GM20000 (cell line): ENCODE measurements at regions not wholly inside any gene's neighbourhood (a gene's known extent, or its start where the extent isn't known, plus 50 kb on each side); places are given as distances from the start of the nearest gene placed in this dataset.

ENCODE experiments used
- DNase-seq: peaks from one replicate; pipeline ENCODE4 v3.0.0; 2012; ENCODE audit warnings: low spot score
- TF ChIP-seq, protein P1 (sequence below): IDR thresholded peaks from 2 replicates; pipeline ENCODE4 v1.5.1; 2012; ENCODE audit warnings: mild to moderate bottlenecking, control low read depth; ENCODE audit errors: extremely low read depth, missing control alignments

DNA sequence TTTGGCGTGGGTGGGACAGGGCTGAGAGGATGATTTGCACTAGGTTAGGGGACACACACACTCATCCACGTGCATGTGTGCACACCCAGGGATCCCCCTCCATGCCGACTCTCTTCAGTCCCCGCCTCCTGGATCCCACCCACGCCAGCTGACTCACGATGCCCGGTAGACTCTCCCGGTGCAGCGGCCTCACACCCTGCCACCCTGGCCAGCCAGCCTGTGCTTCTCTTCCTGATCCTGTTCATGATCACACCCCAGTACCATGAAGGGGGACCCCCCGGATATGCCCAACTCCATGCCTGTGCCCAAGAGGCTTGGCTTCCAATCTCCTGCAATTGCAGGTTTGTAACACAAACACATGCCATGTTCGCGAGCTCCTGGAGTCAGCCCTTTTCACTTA lies 157.8 kb upstream of the HDAC4 start:
- TF ChIP-seq, protein P1, sequence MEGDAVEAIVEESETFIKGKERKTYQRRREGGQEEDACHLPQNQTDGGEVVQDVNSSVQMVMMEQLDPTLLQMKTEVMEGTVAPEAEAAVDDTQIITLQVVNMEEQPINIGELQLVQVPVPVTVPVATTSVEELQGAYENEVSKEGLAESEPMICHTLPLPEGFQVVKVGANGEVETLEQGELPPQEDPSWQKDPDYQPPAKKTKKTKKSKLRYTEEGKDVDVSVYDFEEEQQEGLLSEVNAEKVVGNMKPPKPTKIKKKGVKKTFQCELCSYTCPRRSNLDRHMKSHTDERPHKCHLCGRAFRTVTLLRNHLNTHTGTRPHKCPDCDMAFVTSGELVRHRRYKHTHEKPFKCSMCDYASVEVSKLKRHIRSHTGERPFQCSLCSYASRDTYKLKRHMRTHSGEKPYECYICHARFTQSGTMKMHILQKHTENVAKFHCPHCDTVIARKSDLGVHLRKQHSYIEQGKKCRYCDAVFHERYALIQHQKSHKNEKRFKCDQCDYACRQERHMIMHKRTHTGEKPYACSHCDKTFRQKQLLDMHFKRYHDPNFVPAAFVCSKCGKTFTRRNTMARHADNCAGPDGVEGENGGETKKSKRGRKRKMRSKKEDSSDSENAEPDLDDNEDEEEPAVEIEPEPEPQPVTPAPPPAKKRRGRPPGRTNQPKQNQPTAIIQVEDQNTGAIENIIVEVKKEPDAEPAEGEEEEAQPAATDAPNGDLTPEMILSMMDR: no peak
- DNase-seq: no peak

DNA sequence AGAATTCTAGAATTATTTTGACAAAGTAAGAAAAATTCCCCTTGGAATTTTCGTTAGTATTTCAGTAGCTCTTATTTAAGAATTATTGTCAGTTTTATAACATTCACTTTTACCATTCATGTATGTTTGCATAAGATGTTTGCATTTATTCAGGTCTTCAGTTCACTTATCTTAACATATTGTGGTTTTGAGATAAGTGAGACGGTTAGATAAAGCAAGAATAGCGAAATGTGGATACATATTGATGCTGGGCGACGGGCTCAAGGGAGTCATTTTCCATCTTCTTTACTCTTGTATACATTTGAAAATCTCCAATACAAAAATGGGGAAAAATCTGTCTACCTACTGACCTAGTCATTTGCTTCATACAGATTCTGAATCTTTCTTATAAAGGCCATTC lies 156.7 kb upstream of the HDAC4 start:
- no peak for DNase-seq
- TF ChIP-seq, protein P1: no peak

DNA sequence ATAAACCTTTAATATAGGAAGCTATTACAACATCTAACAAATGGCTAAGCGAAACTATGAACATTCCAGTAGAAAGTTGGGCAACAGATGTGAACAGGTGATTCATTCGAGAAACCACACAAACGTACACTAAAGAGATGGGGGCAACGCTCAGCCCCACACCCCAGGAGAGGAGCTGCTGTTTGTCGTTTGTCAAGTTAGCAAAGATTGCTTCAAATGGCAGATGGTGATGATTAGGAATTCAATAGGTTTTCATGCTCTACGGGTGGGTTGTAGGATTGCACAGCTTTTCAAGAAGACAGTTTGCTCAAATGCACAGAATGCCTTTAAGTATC lies 154.7 kb upstream of the HDAC4 start:
- DNase-seq: no peak
- TF ChIP-seq, protein P1: no peak

DNA sequence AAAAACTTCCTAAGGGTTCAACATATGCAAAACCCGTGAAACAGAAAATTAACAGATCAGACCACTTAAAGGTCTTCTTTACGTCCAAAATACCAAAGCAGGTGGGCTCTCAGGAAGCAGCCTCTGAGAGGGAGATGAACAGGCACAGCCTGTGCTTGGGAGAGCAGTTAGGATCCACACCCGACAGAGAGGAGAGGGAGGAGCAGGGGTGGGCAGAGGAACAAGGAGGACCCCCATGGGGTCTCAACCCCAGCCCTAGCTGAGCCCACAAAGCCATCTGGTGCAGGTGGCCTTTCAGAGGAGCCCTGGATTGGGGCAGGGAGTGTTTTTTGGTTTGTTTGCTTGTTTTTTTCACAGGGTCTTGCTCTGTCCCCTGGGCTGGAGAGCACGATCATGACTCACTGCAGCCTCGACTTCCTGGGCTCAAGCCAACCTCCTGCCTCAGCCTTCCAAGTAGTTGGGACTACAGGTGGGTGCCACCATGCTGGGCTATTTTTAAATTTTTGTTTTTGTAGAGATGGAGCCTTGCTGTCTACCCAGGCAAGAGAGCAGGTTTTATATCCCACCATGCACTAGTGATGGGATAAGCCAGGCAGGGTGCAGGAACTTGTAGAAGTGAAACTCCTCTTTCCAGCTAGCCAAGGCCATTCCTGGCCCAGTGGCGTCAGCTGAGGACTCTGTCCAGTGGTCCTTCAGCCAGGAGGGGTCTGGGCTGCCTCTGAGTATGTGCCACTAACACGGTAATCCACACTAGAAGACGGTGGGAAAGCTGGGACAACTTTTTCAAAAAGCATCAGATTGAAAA lies 154.1 kb upstream of the HDAC4 start:
- DNase-seq: no peak
- TF ChIP-seq, protein P1: no peak

DNA sequence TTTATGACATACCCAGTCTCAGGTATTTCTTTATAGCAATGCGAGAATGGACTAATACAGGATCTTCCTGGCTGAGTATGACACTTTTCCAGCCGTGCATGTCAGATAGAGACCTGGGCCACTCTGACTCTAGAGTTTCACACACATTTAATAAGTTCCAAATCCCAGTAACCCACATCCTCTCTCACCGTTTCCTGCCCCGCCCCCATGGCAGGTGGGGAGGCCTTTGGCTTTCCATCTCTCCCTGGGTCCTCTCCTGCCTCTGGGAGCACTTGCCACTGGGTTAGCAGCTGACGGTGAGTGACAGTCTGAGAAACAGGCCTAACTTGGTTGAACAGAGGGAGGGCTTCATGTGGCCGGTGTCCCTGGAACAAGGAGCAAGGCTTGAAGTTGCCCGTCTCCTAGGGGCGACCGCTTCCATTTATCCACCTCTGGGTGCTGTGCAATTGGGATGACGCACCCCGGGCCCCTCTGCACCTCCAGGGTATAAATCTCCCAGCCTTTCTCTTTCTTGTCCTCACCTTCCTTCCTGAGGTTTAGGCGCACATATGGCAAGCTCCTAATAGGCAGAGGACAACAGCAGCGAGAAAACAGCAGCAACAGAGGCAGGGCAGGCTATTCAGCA lies 152.7 kb upstream of the HDAC4 start:
- TF ChIP-seq, protein P1: no peak
- DNase-seq: no peak

DNA sequence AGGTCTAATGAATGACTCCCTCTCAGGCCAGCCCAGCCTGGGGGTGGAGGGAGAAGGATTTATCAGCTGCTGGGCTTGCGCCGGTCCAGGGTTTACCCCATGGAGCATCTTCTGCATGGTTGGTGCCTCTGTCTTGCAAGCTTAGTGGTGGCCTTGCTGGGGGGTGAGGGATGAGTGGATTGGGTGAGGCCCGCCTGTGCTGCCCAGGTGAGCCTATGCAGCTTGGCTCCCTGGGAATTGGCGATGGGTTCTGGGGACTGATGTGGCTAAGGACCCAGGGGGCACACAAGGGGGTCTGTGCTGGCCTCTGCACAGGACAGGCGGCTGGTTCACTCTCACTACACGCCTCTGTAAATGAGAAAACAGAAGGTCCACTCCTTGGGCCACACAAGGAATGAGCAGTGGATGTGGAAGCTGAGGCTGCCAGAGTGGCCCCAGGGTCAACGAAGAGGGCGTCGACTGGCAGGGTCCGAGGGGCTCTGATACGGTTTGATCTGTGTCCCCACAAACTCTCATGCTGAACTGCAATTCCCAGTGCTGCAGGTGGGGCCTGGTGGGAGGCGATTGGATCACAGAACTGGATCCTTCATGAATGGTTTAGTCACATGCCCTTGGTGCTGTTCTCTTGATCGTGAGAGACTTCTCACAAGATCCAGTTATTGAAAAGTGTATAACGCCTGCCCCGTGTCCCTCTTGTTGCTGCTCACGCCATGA lies 151.6 kb upstream of the HDAC4 start:
- DNase-seq: no peak
- TF ChIP-seq, protein P1: no peak

DNA sequence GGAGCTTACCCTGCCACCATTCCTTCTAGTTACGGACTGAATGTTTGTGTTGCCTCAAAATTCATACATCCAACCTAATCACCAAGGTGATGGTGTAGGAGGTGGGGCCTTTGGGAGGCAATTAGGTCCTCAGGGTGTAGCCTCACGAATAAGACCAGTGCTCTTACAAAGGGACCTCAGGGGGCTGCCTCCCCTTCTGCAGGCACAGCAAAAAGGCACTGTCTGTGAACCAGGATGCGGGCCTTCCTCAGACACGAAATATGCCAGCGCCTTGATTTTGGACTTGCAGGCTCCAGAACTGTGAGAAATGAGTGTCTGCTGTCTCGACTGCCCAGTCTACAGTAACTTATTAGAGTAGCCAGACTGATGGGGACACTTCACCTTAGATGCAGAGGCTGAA lies 150.4 kb upstream of the HDAC4 start:
- TF ChIP-seq, protein P1: no peak
- DNase-seq: no peak
